IMR-90 (cell line): ENCODE measurements at regions not wholly inside any gene's neighbourhood (a gene's known extent, or its start where the extent isn't known, plus 50 kb on each side); places are given as distances from the start of the nearest gene placed in this dataset.
A peak's percentile ranks its signal among the peaks of the same experiment; 100 is the strongest.

Experiments
- ATAC-seq: fragments of 200-7000 bp; cut with Tn5 transposase; 2 replicates; pipeline ENCODE4 v1.9.1; 2020; ENCODE audit warnings: low read depth, mild to moderate bottlenecking, moderate library complexity
- BruUV-seq: library from RNA; stranded (reverse); fragments of 400-500 nt; replicated peaks from 2 replicates; lab custom pipeline; 2021; lab: Mats Ljungman, UMichigan
- CTCF ChIA-PET: fragments of 300-600 bp; formaldehyde crosslinking; extraction: SDS; loops from one replicate; lab custom pipeline; 2021; ENCODE audit warnings: antibody characterized with exemption; lab: Yijun Ruan, JAX
- POLR2A ChIA-PET: fragments of 300-600 bp; sonication (Branson Sonifier 250); formaldehyde crosslinking; loops from one replicate; lab custom pipeline; 2022; ENCODE audit warnings: antibody characterized with exemption; ENCODE audit not compliant: unreplicated experiment; lab: Charles Lee
- DNase-seq: peaks from one replicate; pipeline ENCODE4 v3.0.0; 2013
- H2AFZ ChIP-seq: replicated peaks from 2 replicates; pipeline ENCODE3; 2013; ENCODE audit warnings: low read length, mild to moderate bottlenecking; ENCODE audit not compliant: poor library complexity
- H2AK5ac ChIP-seq: 2 replicates; pipeline ENCODE4 v1.6.1; 2013; ENCODE audit warnings: low read depth, low read length, inconsistent platforms
- H2AK9ac ChIP-seq: replicated peaks from 2 replicates; pipeline ENCODE3; 2013; ENCODE audit warnings: mild to moderate bottlenecking, low read depth, low read length, moderate library complexity; ENCODE audit not compliant: poor library complexity
- H2BK120ac ChIP-seq: 2 replicates; pipeline ENCODE4 v1.6.1; 2013; ENCODE audit warnings: low read depth, low read length, inconsistent platforms
- H2BK15ac ChIP-seq: 3 replicates; pipeline ENCODE4 v1.6.1; 2013; ENCODE audit warnings: low read depth, low read length, inconsistent platforms
- H2BK20ac ChIP-seq: 2 replicates; pipeline ENCODE4 v1.6.1; 2013; ENCODE audit warnings: low read depth, mild to moderate bottlenecking, inconsistent platforms, low read length, moderate library complexity
- H2BK5ac ChIP-seq: 2 replicates; pipeline ENCODE4 v1.6.1; 2013; ENCODE audit warnings: mild to moderate bottlenecking, low read depth, low read length, inconsistent platforms; ENCODE audit not compliant: poor library complexity, severe bottlenecking
- H3K14ac ChIP-seq: replicated peaks from 2 replicates; pipeline ENCODE4 v1.6.1; 2013; ENCODE audit warnings: low read depth, low read length, inconsistent platforms
- H3K18ac ChIP-seq: 2 replicates; pipeline ENCODE4 v1.6.1; 2013; ENCODE audit warnings: low read depth, low read length, control low read depth
- H3K23ac ChIP-seq: 2 replicates; pipeline ENCODE4 v1.6.1; 2013; ENCODE audit warnings: low read depth, low read length, inconsistent platforms
- H3K27ac ChIP-seq: 2 replicates; pipeline ENCODE4 v1.5.1; 2013; ENCODE audit warnings: mild to moderate bottlenecking, control low read depth, low read length; ENCODE audit not compliant: insufficient read depth
- H3K27me3 ChIP-seq: 2 replicates; pipeline ENCODE4 v1.6.1; 2013; ENCODE audit warnings: low read length; ENCODE audit not compliant: control insufficient read depth, insufficient read depth
- H3K36me3 ChIP-seq: 2 replicates; pipeline ENCODE4 v1.6.1; 2013; ENCODE audit warnings: low read length, mixed read lengths; ENCODE audit not compliant: control insufficient read depth, insufficient read depth
- H3K4ac ChIP-seq: 2 replicates; pipeline ENCODE4 v1.6.1; 2013; ENCODE audit warnings: low read depth, low read length, inconsistent platforms
- H3K4me1 ChIP-seq: 2 replicates; pipeline ENCODE4 v1.6.1; 2013; ENCODE audit warnings: low read length, mixed read lengths; ENCODE audit not compliant: control insufficient read depth, insufficient read depth
- H3K4me2 ChIP-seq: 2 replicates; pipeline ENCODE4 v1.6.1; 2013; ENCODE audit warnings: low read depth, mild to moderate bottlenecking, control low read depth, low read length, moderate library complexity
- H3K4me3 ChIP-seq: 2 replicates; pipeline ENCODE4 v1.5.1; 2013; ENCODE audit warnings: low read depth, mild to moderate bottlenecking, control low read depth, low read length, moderate library complexity; ENCODE audit not compliant: insufficient read depth
- H3K56ac ChIP-seq: 2 replicates; pipeline ENCODE4 v1.6.1; 2013; ENCODE audit warnings: low read length, inconsistent platforms; ENCODE audit not compliant: insufficient read depth; ENCODE audit errors: extremely low read depth
- H3K79me1 ChIP-seq, 2 experiments: 2 replicates each; pipeline ENCODE4 v1.6.1; 2013; ENCODE audit warnings: low read length in 2 of 2, inconsistent platforms in 1 of 2, low read depth in 1 of 2
- H3K9ac ChIP-seq: 2 replicates; pipeline ENCODE4 v1.6.1; 2013; ENCODE audit warnings: low read depth, low read length, control low read depth
- H3K9me1 ChIP-seq: 2 replicates; pipeline ENCODE4 v1.6.1; 2013; ENCODE audit warnings: low read length, inconsistent platforms; ENCODE audit not compliant: insufficient read depth
- H3K9me3 ChIP-seq: 2 replicates; pipeline ENCODE4 v1.6.1; 2013; ENCODE audit warnings: low read length; ENCODE audit not compliant: control insufficient read depth, insufficient read depth
- H4K20me1 ChIP-seq: 2 replicates; pipeline ENCODE4 v1.6.1; 2013; ENCODE audit warnings: low read length, inconsistent platforms; ENCODE audit not compliant: insufficient read depth
- H4K5ac ChIP-seq: 2 replicates; pipeline ENCODE4 v1.6.1; 2013; ENCODE audit warnings: mild to moderate bottlenecking, low read depth, low read length, control low read depth
- H4K8ac ChIP-seq, 2 experiments: 2 replicates each; pipeline ENCODE4 v1.6.1; 2013; ENCODE audit warnings: low read depth in 2 of 2, low read length in 2 of 2, control low read depth in 1 of 2, inconsistent platforms in 1 of 2
- H4K91ac ChIP-seq: 2 replicates; pipeline ENCODE4 v1.6.1; 2013; ENCODE audit warnings: low read depth, low read length, inconsistent platforms; ENCODE audit not compliant: insufficient read depth
- BHLHE40 ChIP-seq: fragments of 150-350 bp; IDR thresholded peaks from 2 replicates; pipeline ENCODE4 v1.6.1; 2016; ENCODE audit warnings: mild to moderate bottlenecking, low read depth, low read length
- CEBPB ChIP-seq: IDR thresholded peaks from 2 replicates; pipeline ENCODE4 v1.6.1; 2012; ENCODE audit warnings: low read depth, low read length, improper control_type of control experiment
- CHD1 ChIP-seq: IDR thresholded peaks from 2 replicates; pipeline ENCODE4 v1.6.1; 2012; ENCODE audit warnings: low read depth, low read length, improper control_type of control experiment
- CTCF ChIP-seq: conservative IDR thresholded peaks from 2 replicates; pipeline ENCODE4 v1.5.1; 2012; ENCODE audit warnings: mild to moderate bottlenecking, low read depth, low read length, improper control_type of control experiment
- ELK1 ChIP-seq: fragments of 150-350 bp; IDR thresholded peaks from 2 replicates; pipeline ENCODE4 v1.6.1; 2016; ENCODE audit warnings: low read depth, mild to moderate bottlenecking, low read length, moderate library complexity, borderline replicate concordance
- FOS ChIP-seq: fragments of 150-350 bp; IDR thresholded peaks from 2 replicates; pipeline ENCODE4 v1.6.1; 2016; ENCODE audit warnings: low read depth, low read length
- MAFK ChIP-seq: IDR thresholded peaks from 2 replicates; pipeline ENCODE4 v1.6.1; 2012; ENCODE audit warnings: low read depth, low read length, improper control_type of control experiment
- MAZ ChIP-seq: IDR thresholded peaks from 2 replicates; pipeline ENCODE4 v1.6.1; 2012; ENCODE audit warnings: low read depth, mild to moderate bottlenecking, low read length, improper control_type of control experiment, moderate library complexity, borderline replicate concordance
- MXI1 ChIP-seq: IDR thresholded peaks from 2 replicates; pipeline ENCODE4 v1.6.1; 2012; ENCODE audit warnings: low read depth, mild to moderate bottlenecking, low read length, moderate library complexity, borderline replicate concordance
- NFE2L2 ChIP-seq: fragments of 150-350 bp; IDR thresholded peaks from 2 replicates; pipeline ENCODE4 v1.6.1; 2016; ENCODE audit warnings: low read depth, mild to moderate bottlenecking, low read length
- POLR2A ChIP-seq: IDR thresholded peaks from 2 replicates; pipeline ENCODE4 v1.6.1; 2012; ENCODE audit warnings: mild to moderate bottlenecking, low read depth, low read length
- RAD21 ChIP-seq: IDR thresholded peaks from 2 replicates; pipeline ENCODE4 v1.6.1; 2012; ENCODE audit warnings: low read length, improper control_type of control experiment
- RCOR1 ChIP-seq: IDR thresholded peaks from 2 replicates; pipeline ENCODE4 v1.6.1; 2012; ENCODE audit warnings: mild to moderate bottlenecking, low read length, improper control_type of control experiment; ENCODE audit not compliant: insufficient replicate concordance
- RFX5 ChIP-seq: IDR thresholded peaks from 2 replicates; pipeline ENCODE4 v1.8.0; 2012; ENCODE audit warnings: low read depth, mild to moderate bottlenecking, low read length, moderate library complexity
- SMC3 ChIP-seq: fragments of 150-350 bp; IDR thresholded peaks from 2 replicates; pipeline ENCODE4 v1.6.1; 2016; ENCODE audit warnings: low read depth, mild to moderate bottlenecking, antibody characterized with exemption, low read length, moderate library complexity
- USF2 ChIP-seq: fragments of 150-350 bp; IDR thresholded peaks from 2 replicates; pipeline ENCODE4 v1.6.1; 2017; ENCODE audit warnings: mild to moderate bottlenecking, antibody characterized with exemption, low read length, low read depth
- WGBS, 2 experiments: methylation state at CpG; one replicate each; pipeline versions ENCODE4 v1.1.5 to v1.1.7; 2013; ENCODE audit warnings: missing lambda C conversion rate in 2 of 2; ENCODE audit not compliant: insufficient read length in 1 of 2; ENCODE audit errors: extremely low coverage in 2 of 2; 5-methylcytosine and 5-hydroxymethylcytosine counted together
- dilution Hi-C: fragments of 300-500 bp; cut with HindIII; formaldehyde crosslinking; loops from one replicate; pipeline ENCODE4 v1.14.3; 2018; ENCODE audit warnings: low sequenced_read_pairs; ENCODE audit not compliant: unreplicated experiment
- in situ Hi-C: fragments of 300-500 bp; cut with MboI; formaldehyde crosslinking; loops from 3 replicates; pipeline ENCODE4 v1.14.3; 2019; ENCODE audit warnings: low sequenced_read_pairs, inconsistent platforms, mixed read lengths
- intact Hi-C: fragments of 100-400 bp; cut with micrococcal nuclease; formaldehyde crosslinking; loops from 2 replicates; pipeline ENCODE4 v1.10.0; 2022

- Histone ChIP-seq H3K9me1 (no peaks in the 10 kb centered on the region), H2BK20ac (no peak overlapping the region), H3K79me1 (no peaks in the 10 kb centered on the region), H4K20me1 (no peaks in the 10 kb centered on the region), H3K56ac (no peak overlapping the region), H3K4me1 (peaks cover 8% of the 10 kb centered on the region), H3K4me2 (no peak overlapping the region), H3K14ac (0 out of 2 replicates have a peak overlapping the region, but pooled peaks have one; percentile 64), H2BK5ac (no peak overlapping the region), H3K4ac (no peak overlapping the region), H2AK5ac (no peak overlapping the region), H3K9ac (no peak overlapping the region), H2BK120ac (no peak overlapping the region), H3K27me3 (no peaks in the 10 kb centered on the region), H2AFZ (no peak overlapping the region), H2BK15ac (no peak overlapping the region), H3K36me3 (no peaks in the 10 kb centered on the region), H4K5ac (no peak overlapping the region), H3K18ac (no peak overlapping the region), H3K27ac (no peak overlapping the region), H3K4me3 (no peak overlapping the region), H4K91ac (no peak overlapping the region), H2AK9ac (no peak overlapping the region), H4K8ac (0 out of 4 replicates have a peak overlapping the region, but pooled peaks of 1 of the 2 experiments have one; percentile 62), H3K23ac (no peak overlapping the region), H3K9me3 (peaks cover 5% of the 10 kb centered on the region; the same call in 1 of the 2 replicates)
- dilution Hi-C loops (no loop called here), in situ Hi-C loops (no loop called here), intact Hi-C loops (no loop called here)
- no peak for DNase-seq
- BruUV-seq: no TSS peak
- TF ChIP-seq CHD1 (no peak), POLR2A (no peak), SMC3 (no peak), ELK1 (no peak), MXI1 (no peak), CTCF (no peak), NFE2L2 (no peak), FOS (no peak), RCOR1 (no peak), CEBPB (no peak), RFX5 (no peak), MAFK (no peak), MAZ (no peak), RAD21 (no peak), BHLHE40 (no peak), USF2 (no peak)
- POLR2A ChIA-PET: no interaction called here
- CTCF ChIA-PET: no interaction called here
- ATAC-seq: no peak
- WGBS, 2 experiments: no CpG with 5 or more reads among the region's 1 CpG
These were observed 411.4 kb downstream of the MAT2B start for GRCh38 chr5:163916861-163917260.
